ENCODE measurements at regions not wholly inside any gene's neighbourhood (a gene's known extent, or its start where the extent isn't known, plus 50 kb on each side); places are given as distances from the start of the nearest gene placed in this dataset.

DNA sequence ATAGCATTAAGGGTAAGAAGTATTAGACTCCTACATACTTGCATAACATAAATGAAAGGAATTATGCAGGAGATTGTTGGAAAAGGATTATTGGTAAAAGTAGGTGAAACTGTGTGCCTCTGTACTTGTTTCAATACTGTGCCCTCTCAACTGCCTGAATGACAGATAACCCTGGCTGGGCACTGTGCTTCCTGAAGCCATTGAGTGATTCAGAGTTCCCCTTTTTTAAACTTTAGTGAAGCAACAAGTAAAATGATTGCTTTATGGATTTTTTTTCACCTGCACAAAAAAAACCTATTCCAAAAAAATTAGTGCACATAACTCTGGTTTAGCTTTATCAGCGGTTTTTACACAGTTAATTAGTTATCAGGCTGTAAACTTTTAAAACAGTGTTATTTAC, 204.8 kb downstream of the TRAM1L1 start:
- DNase-seq (ENCODE audit: low read depth), result no peak
- TF ChIP-seq, protein P1, sequence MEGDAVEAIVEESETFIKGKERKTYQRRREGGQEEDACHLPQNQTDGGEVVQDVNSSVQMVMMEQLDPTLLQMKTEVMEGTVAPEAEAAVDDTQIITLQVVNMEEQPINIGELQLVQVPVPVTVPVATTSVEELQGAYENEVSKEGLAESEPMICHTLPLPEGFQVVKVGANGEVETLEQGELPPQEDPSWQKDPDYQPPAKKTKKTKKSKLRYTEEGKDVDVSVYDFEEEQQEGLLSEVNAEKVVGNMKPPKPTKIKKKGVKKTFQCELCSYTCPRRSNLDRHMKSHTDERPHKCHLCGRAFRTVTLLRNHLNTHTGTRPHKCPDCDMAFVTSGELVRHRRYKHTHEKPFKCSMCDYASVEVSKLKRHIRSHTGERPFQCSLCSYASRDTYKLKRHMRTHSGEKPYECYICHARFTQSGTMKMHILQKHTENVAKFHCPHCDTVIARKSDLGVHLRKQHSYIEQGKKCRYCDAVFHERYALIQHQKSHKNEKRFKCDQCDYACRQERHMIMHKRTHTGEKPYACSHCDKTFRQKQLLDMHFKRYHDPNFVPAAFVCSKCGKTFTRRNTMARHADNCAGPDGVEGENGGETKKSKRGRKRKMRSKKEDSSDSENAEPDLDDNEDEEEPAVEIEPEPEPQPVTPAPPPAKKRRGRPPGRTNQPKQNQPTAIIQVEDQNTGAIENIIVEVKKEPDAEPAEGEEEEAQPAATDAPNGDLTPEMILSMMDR (conservative IDR thresholded peaks at IDR 0.05; ENCODE audit: low read depth, low read length), result no peak
- no peak overlapping the region for H3K4me3 ChIP-seq (ENCODE audit: low read depth, low read length)

DNA sequence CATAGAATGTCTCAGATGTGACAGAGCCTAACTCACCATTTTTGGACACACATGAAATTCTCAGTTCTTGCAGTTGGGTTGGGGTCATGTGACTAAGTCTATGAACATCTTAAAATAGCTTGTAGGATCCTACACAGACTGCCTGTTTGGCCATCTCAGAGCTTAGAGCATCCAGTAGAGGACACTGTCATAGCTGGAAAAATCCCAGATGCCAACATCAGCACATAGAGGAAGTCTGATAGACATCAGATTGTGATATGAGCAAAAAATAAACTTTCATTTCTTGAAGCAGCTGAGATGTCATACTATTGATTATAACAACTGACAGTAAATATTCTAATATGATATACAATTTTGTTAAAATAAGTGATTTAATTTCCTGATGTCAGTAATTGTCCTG, 207.1 kb downstream of the TRAM1L1 start:
- no peak overlapping the region for H3K4me3 ChIP-seq (ENCODE audit: low read depth, low read length)
- DNase-seq (ENCODE audit: low read depth), result no peak
- TF ChIP-seq, protein P1 (conservative IDR thresholded peaks at IDR 0.05; ENCODE audit: low read depth, low read length), result no peak

DNA sequence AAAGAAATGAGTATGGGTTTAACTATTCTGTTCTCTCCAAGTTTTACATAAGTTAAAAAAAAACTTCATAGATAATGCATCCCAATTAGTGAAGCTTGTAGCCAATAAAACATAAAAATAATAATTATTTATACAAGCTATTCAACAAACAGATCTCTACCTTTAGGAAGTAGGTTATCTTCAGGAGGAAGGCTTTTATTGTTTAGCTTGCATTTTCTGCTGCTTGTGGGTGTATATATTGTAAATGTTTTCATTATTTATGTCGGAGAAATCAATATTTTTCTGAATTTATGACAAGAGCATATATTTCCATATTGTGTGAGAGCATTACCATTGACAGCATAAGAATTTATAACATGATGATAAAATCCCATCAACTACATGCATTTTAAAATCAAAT, 208.3 kb downstream of the TRAM1L1 start:
- no peak for DNase-seq (ENCODE audit: low read depth)
- no peak overlapping the region for H3K4me3 ChIP-seq (ENCODE audit: low read depth, low read length)
- TF ChIP-seq, protein P1 (conservative IDR thresholded peaks at IDR 0.05; ENCODE audit: low read depth, low read length), result no peak

DNA sequence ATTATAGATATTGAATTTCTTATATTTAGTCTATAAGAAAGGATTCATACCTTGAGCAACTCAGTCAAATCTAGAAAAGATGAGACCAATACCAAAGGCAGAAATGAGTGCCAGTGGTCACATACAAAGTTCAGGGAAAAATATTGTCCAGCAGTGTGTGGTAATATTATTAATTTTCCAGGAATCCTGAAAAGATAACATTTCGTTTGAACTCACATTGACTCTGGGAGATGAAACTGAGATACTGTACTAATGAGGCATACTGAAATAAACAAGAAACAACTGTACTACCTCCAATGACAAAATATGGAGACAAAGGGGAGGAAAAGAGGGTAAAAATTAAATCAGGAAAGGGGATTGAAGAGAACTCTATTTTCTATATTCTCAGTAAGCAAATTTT, 212.4 kb downstream of the TRAM1L1 start:
- TF ChIP-seq, protein P1 (conservative IDR thresholded peaks at IDR 0.05; ENCODE audit: low read depth, low read length), result no peak

DNA sequence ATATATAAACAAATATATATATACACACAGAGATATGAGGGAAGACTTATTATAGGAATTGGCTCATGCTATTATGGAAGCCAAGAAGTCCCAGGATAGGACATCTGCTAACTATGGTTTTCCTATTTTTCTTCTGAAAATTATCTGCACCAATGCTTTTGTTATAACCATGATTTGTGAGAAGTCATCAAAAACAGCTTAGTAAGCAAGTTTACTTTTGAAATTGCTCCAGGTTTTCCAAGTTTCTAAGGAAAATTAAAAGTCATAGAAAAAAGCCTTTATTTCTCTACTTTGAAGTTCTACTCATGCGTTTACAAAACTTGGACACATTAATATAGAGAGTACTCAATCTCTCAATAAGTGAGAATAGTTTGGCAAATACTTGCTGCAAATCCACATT, 213.1 kb downstream of the TRAM1L1 start:
- DNase-seq (ENCODE audit: low read depth), result no peak
- TF ChIP-seq, protein P1 (conservative IDR thresholded peaks at IDR 0.05; ENCODE audit: low read depth, low read length), result no peak
- no peak overlapping the region for H3K4me3 ChIP-seq (ENCODE audit: low read depth, low read length)

More for the DNA sequence above, 212.4 kb downstream of the TRAM1L1 start:
- no peak for DNase-seq (ENCODE audit: low read depth)
- no peak overlapping the region for H3K4me3 ChIP-seq (ENCODE audit: low read depth, low read length)

DNA sequence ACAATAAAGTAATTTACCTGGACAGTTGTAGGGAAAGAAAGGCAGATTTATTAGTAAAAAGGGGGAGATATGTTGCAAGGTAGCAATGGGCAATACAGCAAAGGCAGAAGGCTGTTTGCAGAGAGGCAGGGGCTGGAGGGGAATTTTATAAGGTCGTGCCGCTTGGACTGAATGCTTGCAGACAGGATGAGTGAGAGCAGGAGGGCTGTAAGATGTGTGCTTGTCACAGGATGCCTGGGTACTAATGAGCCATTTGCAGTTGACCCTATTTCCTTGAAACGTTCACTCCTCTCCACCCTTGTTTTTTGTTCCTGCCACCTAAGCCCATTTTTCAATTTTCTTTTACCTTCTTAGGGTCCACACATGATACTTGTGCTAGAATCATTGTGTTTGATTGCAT, 214.7 kb downstream of the TRAM1L1 start:
- H3K4me3 ChIP-seq (ENCODE audit: low read depth, low read length), result no peak overlapping the region
- TF ChIP-seq, protein P1 (conservative IDR thresholded peaks at IDR 0.05; ENCODE audit: low read depth, low read length), result no peak
- DNase-seq (ENCODE audit: low read depth), result no peak

DNA sequence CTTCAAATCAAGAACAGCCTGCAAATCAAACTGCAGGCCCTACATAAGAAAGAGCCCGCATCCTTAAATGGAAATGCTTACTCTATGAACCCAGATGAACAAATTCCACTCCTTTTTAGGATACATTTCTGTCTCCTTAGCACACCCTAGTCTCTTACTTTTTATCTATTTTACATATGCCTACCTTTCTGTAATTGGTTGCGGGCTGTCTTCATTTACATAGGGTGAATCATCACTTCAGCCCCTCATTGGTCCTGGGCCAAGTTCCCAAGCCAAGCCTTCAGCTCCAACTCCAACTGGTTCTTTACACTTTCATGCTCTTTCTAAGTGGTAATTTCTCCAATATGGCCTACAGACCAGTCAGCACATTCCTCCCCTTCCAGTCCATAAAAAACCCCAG, 219.3 kb downstream of the TRAM1L1 start:
- TF ChIP-seq, protein P1 (conservative IDR thresholded peaks at IDR 0.05; ENCODE audit: low read depth, low read length), result no peak
- DNase-seq (ENCODE audit: low read depth), result no peak
- no peak overlapping the region for H3K4me3 ChIP-seq (ENCODE audit: low read depth, low read length)
